ENCODE measurements at regions not wholly inside any gene's neighbourhood (a gene's known extent, or its start where the extent isn't known, plus 50 kb on each side); places are given as distances from the start of the nearest gene placed in this dataset.

- Histone ChIP-seq H3K36me3 (ENCODE audit: control insufficient read depth in 1 of 2, insufficient read depth in 2 of 2, low read depth in 1 of 2, low read length in 2 of 2) (no peaks in the 10 kb centered on the region), H3K14ac (ENCODE audit: low read length in 2 of 2) (no peak overlapping the region), H4K8ac (ENCODE audit: low read length) (no peak overlapping the region), H3K4me1 (ENCODE audit: control insufficient read depth, insufficient read depth, low read depth, low read length) (no peaks in the 10 kb centered on the region), H3K9me3 (ENCODE audit: control insufficient read depth, low read length) (peaks cover 36% of the 10 kb centered on the region), H2BK15ac (ENCODE audit: low read depth, poor library complexity, severe bottlenecking) (no peak overlapping the region), H2AK5ac (ENCODE audit: low read length, severe bottlenecking) (no peak overlapping the region), H3K4ac (ENCODE audit: low read depth in 1 of 2, low read length in 2 of 2) (no peak overlapping the region), H2BK120ac (ENCODE audit: low read depth, low read length) (no peak overlapping the region), H2BK5ac (ENCODE audit: low read depth, low read length, poor library complexity, severe bottlenecking) (no peak overlapping the region), H3K4me3 (ENCODE audit: insufficient read depth in 1 of 2, low read depth in 1 of 2, low read length in 2 of 2) (no peak overlapping the region), H3K4me2 (ENCODE audit: low read length, poor library complexity, severe bottlenecking) (no peak overlapping the region), H3K79me1 (replicated peaks; ENCODE audit: low read length, poor library complexity, severe bottlenecking) (no peaks in the 10 kb centered on the region), H3K23ac (ENCODE audit: low read length in 2 of 2) (no peak overlapping the region), H3K18ac (ENCODE audit: low read depth in 1 of 2, low read length in 2 of 2) (no peak overlapping the region), H2AFZ (ENCODE audit: low read depth, low read length) (no peak overlapping the region), H3K27ac (ENCODE audit: low read length, poor library complexity, severe bottlenecking) (no peak overlapping the region), H3K9ac (ENCODE audit: low read length) (no peak overlapping the region), H4K91ac (ENCODE audit: low read length) (no peak overlapping the region), H2BK12ac (ENCODE audit: low read length in 2 of 2) (no peak overlapping the region), H3K27me3 (ENCODE audit: control insufficient read depth in 1 of 2, insufficient read depth in 1 of 2, low read length in 2 of 2) (no peaks in the 10 kb centered on the region)
- WGBS: 40% methylated on average over 1 of the region's 3 CpGs
- DNase-seq: no peak
Measured at GRCh38 chr11:127330044-127330443, 329.5 kb upstream of the KIRREL3 start.

GRCh38 chr11:127308291-127308690 is 307.7 kb upstream of the KIRREL3 start:
- Histone ChIP-seq H3K79me1 (replicated peaks; ENCODE audit: low read length, poor library complexity, severe bottlenecking) (no peaks in the 10 kb centered on the region), H2BK120ac (ENCODE audit: low read depth, low read length) (no peak overlapping the region), H4K8ac (ENCODE audit: low read length) (no peak overlapping the region), H2AFZ (ENCODE audit: low read depth, low read length) (no peak overlapping the region), H4K91ac (ENCODE audit: low read length) (no peak overlapping the region), H2BK5ac (ENCODE audit: low read depth, low read length, poor library complexity, severe bottlenecking) (no peak overlapping the region), H3K14ac (ENCODE audit: low read length in 2 of 2) (no peak overlapping the region), H3K9me3 (ENCODE audit: control insufficient read depth, low read length) (peaks cover 7% of the 10 kb centered on the region), H3K27me3 (ENCODE audit: control insufficient read depth in 1 of 2, insufficient read depth in 1 of 2, low read length in 2 of 2) (no peaks in the 10 kb centered on the region), H3K36me3 (ENCODE audit: control insufficient read depth in 1 of 2, insufficient read depth in 2 of 2, low read depth in 1 of 2, low read length in 2 of 2) (no peaks in the 10 kb centered on the region), H2AK5ac (ENCODE audit: low read length, severe bottlenecking) (no peak overlapping the region), H3K4me3 (ENCODE audit: insufficient read depth in 1 of 2, low read depth in 1 of 2, low read length in 2 of 2) (no peak overlapping the region), H2BK15ac (ENCODE audit: low read depth, poor library complexity, severe bottlenecking) (no peak overlapping the region), H3K9ac (ENCODE audit: low read length) (no peak overlapping the region), H3K27ac (ENCODE audit: low read length, poor library complexity, severe bottlenecking) (no peak overlapping the region), H3K4me1 (ENCODE audit: control insufficient read depth, insufficient read depth, low read depth, low read length) (no peaks in the 10 kb centered on the region), H3K23ac (ENCODE audit: low read length in 2 of 2) (no peak overlapping the region), H3K4ac (ENCODE audit: low read depth in 1 of 2, low read length in 2 of 2) (no peak overlapping the region), H3K4me2 (ENCODE audit: low read length, poor library complexity, severe bottlenecking) (no peak overlapping the region), H3K18ac (ENCODE audit: low read depth in 1 of 2, low read length in 2 of 2) (no peak overlapping the region), H2BK12ac (ENCODE audit: low read length in 2 of 2) (no peak overlapping the region)
- no peak for DNase-seq
- 75% methylated on average over 2 of the region's 2 CpGs for WGBS

- no peak overlapping the region for H3K4me2 ChIP-seq (ENCODE audit: low read length, poor library complexity, severe bottlenecking)
- no peak overlapping the region for H2AK5ac ChIP-seq (ENCODE audit: low read length, severe bottlenecking)
- 49% methylated on average over 5 of the region's 5 CpGs for WGBS
- no peak overlapping the region for H2BK15ac ChIP-seq (ENCODE audit: low read depth, poor library complexity, severe bottlenecking)
- no peak overlapping the region for H3K18ac ChIP-seq (ENCODE audit: low read depth in 1 of 2, low read length in 2 of 2)
- no peak overlapping the region for H3K23ac ChIP-seq (ENCODE audit: low read length in 2 of 2)
- no peak overlapping the region for H4K8ac ChIP-seq (ENCODE audit: low read length)
- H3K27ac ChIP-seq (ENCODE audit: low read length, poor library complexity, severe bottlenecking): no peak overlapping the region
- no peak overlapping the region for H4K91ac ChIP-seq (ENCODE audit: low read length)
- no peaks in the 10 kb centered on the region for H3K4me1 ChIP-seq (ENCODE audit: control insufficient read depth, insufficient read depth, low read depth, low read length)
- H3K9ac ChIP-seq (ENCODE audit: low read length): no peak overlapping the region
- no peak overlapping the region for H2BK5ac ChIP-seq (ENCODE audit: low read depth, low read length, poor library complexity, severe bottlenecking)
- no peak overlapping the region for H3K4ac ChIP-seq (ENCODE audit: low read depth in 1 of 2, low read length in 2 of 2)
- no peaks in the 10 kb centered on the region for H3K36me3 ChIP-seq (ENCODE audit: control insufficient read depth in 1 of 2, insufficient read depth in 2 of 2, low read depth in 1 of 2, low read length in 2 of 2)
- H2BK12ac ChIP-seq (ENCODE audit: low read length in 2 of 2): no peak overlapping the region
- no peaks in the 10 kb centered on the region for H3K27me3 ChIP-seq (ENCODE audit: control insufficient read depth in 1 of 2, insufficient read depth in 1 of 2, low read length in 2 of 2)
- no peak overlapping the region for H2BK120ac ChIP-seq (ENCODE audit: low read depth, low read length)
- DNase-seq: no peak
- no peaks in the 10 kb centered on the region for H3K79me1 ChIP-seq (replicated peaks; ENCODE audit: low read length, poor library complexity, severe bottlenecking)
- no peak overlapping the region for H3K4me3 ChIP-seq (ENCODE audit: insufficient read depth in 1 of 2, low read depth in 1 of 2, low read length in 2 of 2)
- peaks cover 6% of the 10 kb centered on the region for H3K9me3 ChIP-seq (ENCODE audit: control insufficient read depth, low read length)
- H2AFZ ChIP-seq (ENCODE audit: low read depth, low read length): no peak overlapping the region
- no peak overlapping the region for H3K14ac ChIP-seq (ENCODE audit: low read length in 2 of 2)
Measured at GRCh38 chr11:127307700-127308099, 307.1 kb upstream of the KIRREL3 start.

- Histone ChIP-seq H2BK5ac (ENCODE audit: low read depth, low read length, poor library complexity, severe bottlenecking) (no peak overlapping the region), H3K4me1 (ENCODE audit: control insufficient read depth, insufficient read depth, low read depth, low read length) (no peaks in the 10 kb centered on the region), H3K27me3 (ENCODE audit: control insufficient read depth in 1 of 2, insufficient read depth in 1 of 2, low read length in 2 of 2) (no peaks in the 10 kb centered on the region), H2AK5ac (ENCODE audit: low read length, severe bottlenecking) (no peak overlapping the region), H3K4me2 (ENCODE audit: low read length, poor library complexity, severe bottlenecking) (no peak overlapping the region), H3K4ac (ENCODE audit: low read depth in 1 of 2, low read length in 2 of 2) (no peak overlapping the region), H3K27ac (ENCODE audit: low read length, poor library complexity, severe bottlenecking) (no peak overlapping the region), H3K9ac (ENCODE audit: low read length) (no peak overlapping the region), H3K36me3 (ENCODE audit: control insufficient read depth in 1 of 2, insufficient read depth in 2 of 2, low read depth in 1 of 2, low read length in 2 of 2) (no peaks in the 10 kb centered on the region), H2BK12ac (ENCODE audit: low read length in 2 of 2) (no peak overlapping the region), H3K4me3 (ENCODE audit: insufficient read depth in 1 of 2, low read depth in 1 of 2, low read length in 2 of 2) (no peak overlapping the region), H3K79me1 (replicated peaks; ENCODE audit: low read length, poor library complexity, severe bottlenecking) (no peaks in the 10 kb centered on the region), H4K91ac (ENCODE audit: low read length) (no peak overlapping the region), H2AFZ (ENCODE audit: low read depth, low read length) (no peak overlapping the region), H4K8ac (ENCODE audit: low read length) (no peak overlapping the region), H3K14ac (ENCODE audit: low read length in 2 of 2) (no peak overlapping the region), H2BK120ac (ENCODE audit: low read depth, low read length) (no peak overlapping the region), H3K18ac (ENCODE audit: low read depth in 1 of 2, low read length in 2 of 2) (no peak overlapping the region), H3K9me3 (ENCODE audit: control insufficient read depth, low read length) (peaks cover 3% of the 10 kb centered on the region), H3K23ac (ENCODE audit: low read length in 2 of 2) (no peak overlapping the region), H2BK15ac (ENCODE audit: low read depth, poor library complexity, severe bottlenecking) (no peak overlapping the region)
- no peak for DNase-seq
- 64% methylated on average over 2 of the region's 3 CpGs for WGBS
Measured at GRCh38 chr11:127304634-127305033, 304.1 kb upstream of the KIRREL3 start.

All from mesenchymal stem cell (in vitro differentiated cells and primary cell).